BJ (cell line): ENCODE measurements at regions not wholly inside any gene's neighbourhood (a gene's known extent, or its start where the extent isn't known, plus 50 kb on each side); places are given as distances from the start of the nearest gene placed in this dataset.

Experiments used
- CTCF ChIA-PET: fragments of 350-600 bp; formaldehyde crosslinking; extraction: SDS; loops from one replicate; lab custom pipeline; 2021; ENCODE audit warnings: antibody characterized with exemption, inconsistent platforms; lab: Yijun Ruan, JAX
- POLR2A ChIA-PET: fragments of 300-600 bp; sonication (Branson Sonifier 250); formaldehyde crosslinking; extraction: SDS; loops from one replicate; lab custom pipeline; 2021; ENCODE audit warnings: antibody characterized with exemption; lab: Charles Lee
- DNase-seq: peaks from one replicate; pipeline ENCODE4 v3.0.0-alpha.2; 2011; ENCODE audit warnings: low read depth
- H3K27me3 ChIP-seq: 2 replicates; pipeline ENCODE4 v1.6.0; 2011; ENCODE audit warnings: low read length; ENCODE audit not compliant: control insufficient read depth, insufficient read depth
- H3K36me3 ChIP-seq: 2 replicates; pipeline ENCODE4 v1.5.1; 2011; ENCODE audit warnings: low read length; ENCODE audit not compliant: control insufficient read depth, insufficient read depth
- H3K4me3 ChIP-seq: 2 replicates; pipeline ENCODE4 v1.5.1; 2011; ENCODE audit warnings: low read depth, mild to moderate bottlenecking, control low read depth, low read length
- CTCF ChIP-seq: IDR thresholded peaks from 2 replicates; pipeline ENCODE4 v1.5.1; 2011; ENCODE audit warnings: low read depth, mild to moderate bottlenecking, control low read depth, inconsistent platforms, low read length, moderate library complexity; ENCODE audit not compliant: insufficient read depth

- H3K27me3 ChIP-seq = no peaks in the 10 kb centered on the region; the same call in 1 of the 2 replicates
- ChIA-PET POLR2A (no interaction called here), CTCF (no interaction called here)
- no peak for DNase-seq
- no peak for TF ChIP-seq CTCF
- no peak overlapping the region for H3K4me3 ChIP-seq
- H3K36me3 ChIP-seq = no peaks in the 10 kb centered on the region
Measured at GRCh38 chr9:108709997-108710396, 145.8 kb downstream of the ACTL7B start.

- ChIA-PET CTCF (no interaction called here), POLR2A (no interaction called here)
- TF ChIP-seq CTCF = no peak
Measured at GRCh38 chr9:108709126-108709525, 146.7 kb downstream of the ACTL7B start.

GRCh38 chr9:108708448-108708847 is 147.3 kb downstream of the ACTL7B start:
- Histone ChIP-seq H3K4me3 (no peak overlapping the region), H3K36me3 (no peaks in the 10 kb centered on the region), H3K27me3 (no peaks in the 10 kb centered on the region; the same call in 1 of the 2 replicates)
- POLR2A ChIA-PET = no interaction called here
- TF ChIP-seq CTCF = no peak
- CTCF ChIA-PET = no interaction called here
- no peak for DNase-seq

More at GRCh38 chr9:108709126-108709525, 146.7 kb downstream of the ACTL7B start:
- Histone ChIP-seq H3K27me3 (no peaks in the 10 kb centered on the region; the same call in 1 of the 2 replicates), H3K4me3 (no peak overlapping the region), H3K36me3 (no peaks in the 10 kb centered on the region)
- no peak for DNase-seq

GRCh38 chr9:108707120-108707519 is 148.7 kb downstream of the ACTL7B start:
- CTCF ChIA-PET = interaction anchor here (0.6 kb wide), 1 partner anchor 1694 kb away, joined by 3 read pairs; no protein-coding TSS in a partner anchor
- no peaks in the 10 kb centered on the region; the same call in 1 of the 2 replicates for H3K27me3 ChIP-seq
- DNase-seq = no peak

GRCh38 chr9:108704156-108704852 is 151.5 kb downstream of the ACTL7B start:
- POLR2A ChIA-PET = no interaction called here

More at GRCh38 chr9:108707120-108707519, 148.7 kb downstream of the ACTL7B start:
- no peaks in the 10 kb centered on the region for H3K36me3 ChIP-seq
- POLR2A ChIA-PET = no interaction called here
- no peak overlapping the region for H3K4me3 ChIP-seq
- TF ChIP-seq CTCF = no peak

More at GRCh38 chr9:108704156-108704852, 151.5 kb downstream of the ACTL7B start:
- no peak overlapping the region for H3K4me3 ChIP-seq
- CTCF ChIA-PET = no interaction called here
- no peaks in the 10 kb centered on the region; the same call in 1 of the 2 replicates for H3K27me3 ChIP-seq
- H3K36me3 ChIP-seq = no peaks in the 10 kb centered on the region
- no peak for DNase-seq
- no peak for TF ChIP-seq CTCF
